HPDE6-E6E7 (cell line): ENCODE measurements at regions not wholly inside any gene's neighbourhood (a gene's known extent, or its start where the extent isn't known, plus 50 kb on each side); places are given as distances from the start of the nearest gene placed in this dataset.
"Not testable (repeated sequence)": the region's sequence is repeated elsewhere in the genome, so short reads cannot be mapped to it uniquely, and the experiment has no call there.

Source experiments
- DNase-seq: peaks from one replicate; pipeline ENCODE4 v3.0.0; 2011; ENCODE audit warnings: missing footprints; ENCODE audit errors: extremely low spot score

- DNase-seq: no peak
These were observed 163.2 kb upstream of the NBPF11 start for GRCh38 chr1:148315071-148315811.

- DNase-seq: no peak
These were observed 158.7 kb upstream of the NBPF11 start for GRCh38 chr1:148310807-148311206.

- DNase-seq: no peak
These were observed 157.9 kb upstream of the NBPF11 start for GRCh38 chr1:148309940-148310500.

- DNase-seq: peak; percentile 63
These were observed 156.9 kb upstream of the NBPF11 start for GRCh38 chr1:148308832-148309458.

- DNase-seq: no peak
These were observed 155.6 kb upstream of the NBPF11 start for GRCh38 chr1:148307583-148308185.

- not testable (repeated sequence) for DNase-seq
These were observed 152.9 kb upstream of the NBPF11 start for GRCh38 chr1:148304935-148305334.

- DNase-seq: not testable (repeated sequence)
These were observed 150.7 kb upstream of the NBPF11 start for GRCh38 chr1:148302586-148303364.

GRCh38 chr1:148297852-148298251, 145.8 kb upstream of the NBPF11 start:
- not testable (repeated sequence) for DNase-seq

- no peak for DNase-seq
These were observed 144.4 kb upstream of the NBPF11 start for GRCh38 chr1:148296511-148296910.

GRCh38 chr1:148294116-148294807, 142.2 kb upstream of the NBPF11 start:
- DNase-seq: no peak

GRCh38 chr1:148293651-148294050, 141.6 kb upstream of the NBPF11 start:
- no peak for DNase-seq

- no peak for DNase-seq
These were observed 140.8 kb upstream of the NBPF11 start for GRCh38 chr1:148292915-148293314.

GRCh38 chr1:148290881-148291280, 138.8 kb upstream of the NBPF11 start:
- no peak for DNase-seq

GRCh38 chr1:148289647-148290046, 137.6 kb upstream of the NBPF11 start:
- DNase-seq: no peak

- DNase-seq: not testable (repeated sequence)
These were observed 133.9 kb upstream of the NBPF11 start for GRCh38 chr1:148285946-148286345.

GRCh38 chr1:148280831-148281572, 128.9 kb upstream of the NBPF11 start:
- not testable (repeated sequence) for DNase-seq

- DNase-seq: not testable (repeated sequence)
These were observed 127.0 kb upstream of the NBPF11 start for GRCh38 chr1:148279002-148279542.

- DNase-seq: not testable (repeated sequence)
These were observed 125.8 kb upstream of the NBPF11 start for GRCh38 chr1:148277865-148278279.

GRCh38 chr1:148267066-148267465, 115.0 kb upstream of the NBPF11 start:
- not testable (repeated sequence) for DNase-seq
